SK-N-SH (cell line): ENCODE measurements at regions not wholly inside any gene's neighbourhood (a gene's known extent, or its start where the extent isn't known, plus 50 kb on each side); places are given as distances from the start of the nearest gene placed in this dataset.

ENCODE experiments used
- CTCF ChIA-PET: fragments of 300-600, 350-600 bp; formaldehyde crosslinking; extraction: SDS; loops from one replicate; lab custom pipeline; 2021; lab: Yijun Ruan, JAX
- POLR2A ChIA-PET: fragments of 350-600 bp; sonication (Branson Sonifier 250); formaldehyde crosslinking; extraction: SDS; loops from one replicate; lab custom pipeline; 2020; ENCODE audit warnings: antibody characterized with exemption, inconsistent platforms; lab: Yijun Ruan, JAX
- DNase-seq: peaks from one replicate; pipeline ENCODE4 v3.0.0; 2012
- H2AFZ ChIP-seq: fragments of 200-600 bp; sonication (generic); 2 replicates; pipeline ENCODE4 v1.8.1; 2016; ENCODE audit warnings: antibody characterized with exemption, mild to moderate bottlenecking, low read depth
- H3F3A ChIP-seq: fragments of 200-600 bp; sonication (generic); replicated peaks from 2 replicates; pipeline ENCODE3; 2016; ENCODE audit warnings: antibody characterized with exemption, mild to moderate bottlenecking; ENCODE audit not compliant: insufficient read depth
- H3K27ac ChIP-seq, 2 experiments: fragments of 200-500 bp in 1 of 2; fragments of 200-600 bp in 1 of 2; sonication (Bioruptor generic) in 1 of 2; sonication (generic), shearing (Covaris generic) in 1 of 2; 2 replicates each; pipeline versions ENCODE4 v1.5.1 to v1.6.1; 2014 to 2016; ENCODE audit warnings: low read depth in 2 of 2, inconsistent platforms in 1 of 2, low read length in 1 of 2, mild to moderate bottlenecking in 1 of 2, mixed read lengths in 1 of 2
- H3K27me3 ChIP-seq: fragments of 200-600 bp; sonication (generic), shearing (Covaris generic); 2 replicates; pipeline ENCODE4 v1.6.1; 2016; ENCODE audit warnings: mixed run types; ENCODE audit not compliant: insufficient read depth
- H3K36me3 ChIP-seq, 2 experiments: fragments of 200-500 bp in 1 of 2; fragments of 200-600 bp in 1 of 2; sonication (Bioruptor generic) in 1 of 2; sonication (generic) in 1 of 2; replicated peaks in 1 of 2; 2 replicates each; pipeline versions ENCODE3 to v1.5.1; 2014 to 2016; ENCODE audit warnings: low read length in 1 of 2, mild to moderate bottlenecking in 1 of 2; ENCODE audit not compliant: insufficient read depth in 2 of 2, control insufficient read depth in 1 of 2
- H3K4me1 ChIP-seq, 2 experiments: fragments of 200-500 bp in 1 of 2; fragments of 200-600 bp in 1 of 2; sonication (Bioruptor generic) in 1 of 2; sonication (generic), shearing (Covaris generic) in 1 of 2; 2 replicates each; pipeline versions ENCODE4 v1.5.1 to v1.6.1; 2014 to 2016; ENCODE audit warnings: low read depth in 1 of 2, low read length in 1 of 2, mixed run types in 1 of 2; ENCODE audit not compliant: insufficient read depth in 2 of 2, control insufficient read depth in 1 of 2
- H3K4me2 ChIP-seq: fragments of 200-600 bp; sonication (generic), shearing (Covaris generic); 2 replicates; pipeline ENCODE4 v1.6.1; 2017; ENCODE audit warnings: mixed run types
- H3K4me3 ChIP-seq, 2 experiments: fragments of 200-500 bp in 1 of 2; fragments of 200-600 bp in 1 of 2; sonication (Bioruptor generic) in 1 of 2; sonication (generic), shearing (Covaris generic) in 1 of 2; 2 replicates each; pipeline versions ENCODE4 v1.5.1 to v1.8.1; 2014 to 2016; ENCODE audit warnings: low read depth in 2 of 2, inconsistent platforms in 1 of 2, low read length in 1 of 2, mild to moderate bottlenecking in 1 of 2, mixed read lengths in 1 of 2, moderate library complexity in 1 of 2
- H3K79me2 ChIP-seq: fragments of 200-600 bp; sonication (generic); 2 replicates; pipeline ENCODE4 v1.8.1; 2017; ENCODE audit warnings: mild to moderate bottlenecking; ENCODE audit not compliant: insufficient read depth
- H3K9ac ChIP-seq: fragments of 200-600 bp; sonication (generic); 2 replicates; pipeline ENCODE4 v1.6.1; 2017; ENCODE audit warnings: mixed run types
- H3K9me2 ChIP-seq: fragments of 200-600 bp; sonication (generic); 2 replicates; pipeline ENCODE4 v1.6.1; 2017; ENCODE audit warnings: mixed run types
- H3K9me3 ChIP-seq: fragments of 200-600 bp; sonication (generic); 2 replicates; pipeline ENCODE4 v1.6.1; 2017; ENCODE audit warnings: mixed run types, mild to moderate bottlenecking, moderate library complexity
- H4K20me1 ChIP-seq: fragments of 200-600 bp; sonication (generic); 2 replicates; pipeline ENCODE4 v1.6.1; 2017; ENCODE audit warnings: mild to moderate bottlenecking, mixed run types; ENCODE audit not compliant: insufficient read depth
- CHD2 ChIP-seq: fragments of 150-350 bp; IDR thresholded peaks from 2 replicates; pipeline ENCODE4 v1.6.1; 2018; ENCODE audit warnings: low read length; ENCODE audit not compliant: partially characterized antibody
- CTCF ChIP-seq: fragments of 200-600 bp; sonication (generic); IDR thresholded peaks from 2 replicates; pipeline ENCODE4 v1.6.1; 2017; ENCODE audit warnings: antibody characterized with exemption, mild to moderate bottlenecking, moderate library complexity
- EZH2phosphoT487 ChIP-seq: fragments of 200-600 bp; sonication (generic); IDR thresholded peaks from 2 replicates; pipeline ENCODE4 v1.6.1; 2017; ENCODE audit warnings: low read depth, mixed run types, mild to moderate bottlenecking, antibody characterized with exemption, moderate library complexity, borderline replicate concordance
- FOXM1 ChIP-seq: IDR thresholded peaks from 2 replicates; pipeline ENCODE4 v1.4.0; 2012; ENCODE audit warnings: low read depth, mild to moderate bottlenecking
- JUND ChIP-seq: IDR thresholded peaks from 2 replicates; pipeline ENCODE4 v1.4.0; 2012
- MEF2A ChIP-seq: IDR thresholded peaks from 2 replicates; pipeline ENCODE4 v1.4.0; 2012; ENCODE audit warnings: low read depth, borderline replicate concordance
- NRF1 ChIP-seq: IDR thresholded peaks from 2 replicates; pipeline ENCODE4 v1.6.1; 2012; ENCODE audit warnings: low read depth, mild to moderate bottlenecking, low read length
- PBX3 ChIP-seq: IDR thresholded peaks from 2 replicates; pipeline ENCODE4; 2012
- RAD21 ChIP-seq: IDR thresholded peaks from 2 replicates; pipeline ENCODE4 v1.6.1; 2012; ENCODE audit warnings: mild to moderate bottlenecking, low read length
- SMC3 ChIP-seq: IDR thresholded peaks from 2 replicates; pipeline ENCODE4 v1.6.1; 2012; ENCODE audit warnings: low read depth, low read length, improper control_type of control experiment
- TAF1 ChIP-seq: IDR thresholded peaks from 2 replicates; pipeline ENCODE4 v1.6.1; 2012; ENCODE audit warnings: low read depth, mild to moderate bottlenecking, low read length, moderate library complexity, borderline replicate concordance
- TCF12 ChIP-seq: IDR thresholded peaks from 2 replicates; pipeline ENCODE4 v1.4.0; 2012
- YY1 ChIP-seq: IDR thresholded peaks from 2 replicates; pipeline ENCODE4 v1.4.0; 2012; ENCODE audit warnings: low read depth, mild to moderate bottlenecking
- WGBS: methylation state at CpG from one replicate; pipeline ENCODE4 v1.1.6; 2017; ENCODE audit warnings: low lambda C conversion rate; 5-methylcytosine and 5-hydroxymethylcytosine counted together
- TF ChIP-seq, protein P1 (sequence below): fragments of 150-350 bp; IDR thresholded peaks from 2 replicates; pipeline ENCODE4 v1.6.1; 2016; ENCODE audit warnings: mild to moderate bottlenecking, low read depth, low read length
- TF ChIP-seq, protein P2 (sequence below): fragments of 150-350 bp; IDR thresholded peaks from 2 replicates; pipeline ENCODE4 v1.6.1; 2017; ENCODE audit warnings: antibody characterized with exemption, low read length, low read depth, borderline replicate concordance
- TF ChIP-seq, protein P3 (sequence below): IDR thresholded peaks from 2 replicates; pipeline ENCODE4 v1.4.0; 2012; ENCODE audit warnings: low read depth

DNA sequence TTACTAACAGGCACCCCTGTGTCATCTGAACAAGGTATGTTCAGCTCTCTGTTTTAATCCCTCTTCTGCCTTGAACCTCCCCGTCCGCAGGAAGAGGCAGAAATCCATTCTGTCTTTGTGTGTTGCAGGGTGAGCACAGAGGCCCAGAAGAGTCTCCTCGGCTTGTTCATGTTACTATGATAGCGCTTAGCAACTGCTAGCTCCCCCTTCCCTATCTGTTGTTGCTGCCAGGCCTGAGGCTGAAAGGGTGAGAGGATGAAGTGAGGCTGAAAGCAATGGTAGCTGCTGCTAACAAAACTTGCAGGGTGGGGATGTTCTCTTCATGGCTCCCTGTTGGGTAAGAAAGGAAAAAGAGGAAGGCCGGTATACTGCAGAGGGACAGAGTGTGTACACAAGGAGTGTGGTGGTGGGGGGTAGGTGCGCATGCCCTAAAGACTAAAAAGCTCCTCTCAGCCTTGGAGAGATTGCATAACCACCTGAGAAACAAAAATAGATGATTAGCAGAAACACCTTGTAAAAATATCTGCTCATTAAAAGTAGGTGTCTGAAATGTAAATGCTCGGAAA is 55.2 kb upstream of the CITED2 start:
- Histone ChIP-seq H3K4me3 (no peak overlapping the region), H3K9me3 (no peaks in the 10 kb centered on the region), H3K9ac (no peak overlapping the region), H3K79me2 (no peaks in the 10 kb centered on the region), H3K27me3 (no peaks in the 10 kb centered on the region), H3F3A (no peaks in the 10 kb centered on the region), H3K36me3 (no peaks in the 10 kb centered on the region), H2AFZ (no peak overlapping the region), H3K4me2 (no peak overlapping the region), H3K9me2 (no peaks in the 10 kb centered on the region)
- POLR2A ChIA-PET, result no interaction called here
- TF ChIP-seq EZH2phosphoT487, result no peak
- TF ChIP-seq SMC3, result no peak
- TF ChIP-seq, protein P1, sequence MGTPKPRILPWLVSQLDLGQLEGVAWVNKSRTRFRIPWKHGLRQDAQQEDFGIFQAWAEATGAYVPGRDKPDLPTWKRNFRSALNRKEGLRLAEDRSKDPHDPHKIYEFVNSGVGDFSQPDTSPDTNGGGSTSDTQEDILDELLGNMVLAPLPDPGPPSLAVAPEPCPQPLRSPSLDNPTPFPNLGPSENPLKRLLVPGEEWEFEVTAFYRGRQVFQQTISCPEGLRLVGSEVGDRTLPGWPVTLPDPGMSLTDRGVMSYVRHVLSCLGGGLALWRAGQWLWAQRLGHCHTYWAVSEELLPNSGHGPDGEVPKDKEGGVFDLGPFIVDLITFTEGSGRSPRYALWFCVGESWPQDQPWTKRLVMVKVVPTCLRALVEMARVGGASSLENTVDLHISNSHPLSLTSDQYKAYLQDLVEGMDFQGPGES, result no peak
- TF ChIP-seq FOXM1, result no peak
- TF ChIP-seq YY1, result no peak
- no peak for TF ChIP-seq JUND
- no peak for TF ChIP-seq CTCF
- TF ChIP-seq CHD2, result no peak
- TF ChIP-seq PBX3, result no peak
- no peak for TF ChIP-seq NRF1
- TF ChIP-seq, all 33 proteins: peak for 0
- H3K4me1 ChIP-seq, result no peaks in the 10 kb centered on the region; a peak in 1 of 4 replicates
- no peaks in the 10 kb centered on the region for H4K20me1 ChIP-seq
- CTCF ChIA-PET, result interaction anchor here (1.1 kb wide), 1 partner anchor 65 kb away, joined by 3 read pairs; no protein-coding TSS in a partner anchor
- 57% methylated on average over 7 of the region's 7 CpGs for WGBS
- no peak for DNase-seq
- H3K27ac ChIP-seq, result no peak overlapping the region

DNA sequence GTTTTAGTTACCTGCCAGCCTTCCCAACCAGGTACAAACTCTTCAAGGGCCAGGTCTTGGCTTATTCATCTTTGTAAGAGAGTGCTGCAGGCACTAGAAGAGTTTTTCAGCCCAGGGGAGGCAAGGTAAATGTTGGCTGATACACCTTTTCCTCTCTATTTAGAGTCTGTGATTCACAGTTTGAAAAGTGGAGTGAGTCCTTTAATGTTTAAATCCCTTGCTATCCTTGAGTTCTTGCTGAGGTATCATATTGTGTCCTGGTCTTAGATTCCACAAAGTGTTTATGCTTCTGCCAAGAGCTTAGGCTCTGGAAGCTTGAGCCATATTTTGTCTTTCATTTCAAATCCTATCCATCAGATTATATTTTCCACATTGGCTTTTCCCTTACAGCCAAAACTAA is 52.8 kb upstream of the CITED2 start:
- H3K79me2 ChIP-seq, result no peaks in the 10 kb centered on the region
- POLR2A ChIA-PET, result no interaction called here

More for the DNA sequence above, 52.8 kb upstream of the CITED2 start:
- Histone ChIP-seq H3K9ac (no peak overlapping the region), H3K27me3 (no peaks in the 10 kb centered on the region), H3K9me2 (no peaks in the 10 kb centered on the region), H4K20me1 (no peaks in the 10 kb centered on the region), H3K9me3 (no peaks in the 10 kb centered on the region), H3K27ac (no peak overlapping the region), H3K4me3 (no peak overlapping the region), H3K4me2 (no peak overlapping the region), H2AFZ (no peak overlapping the region), H3F3A (no peaks in the 10 kb centered on the region), H3K4me1 (no peaks in the 10 kb centered on the region; a peak in 1 of 4 replicates), H3K36me3 (no peaks in the 10 kb centered on the region)
- CTCF ChIA-PET, result interaction anchor here (1.0 kb wide), 1 partner anchor 465 kb away, joined by 3 read pairs; no protein-coding TSS in a partner anchor
- no peak for DNase-seq
- TF ChIP-seq TAF1, result no peak
- no peak for TF ChIP-seq TCF12
- no peak for TF ChIP-seq RAD21
- TF ChIP-seq, protein P2, sequence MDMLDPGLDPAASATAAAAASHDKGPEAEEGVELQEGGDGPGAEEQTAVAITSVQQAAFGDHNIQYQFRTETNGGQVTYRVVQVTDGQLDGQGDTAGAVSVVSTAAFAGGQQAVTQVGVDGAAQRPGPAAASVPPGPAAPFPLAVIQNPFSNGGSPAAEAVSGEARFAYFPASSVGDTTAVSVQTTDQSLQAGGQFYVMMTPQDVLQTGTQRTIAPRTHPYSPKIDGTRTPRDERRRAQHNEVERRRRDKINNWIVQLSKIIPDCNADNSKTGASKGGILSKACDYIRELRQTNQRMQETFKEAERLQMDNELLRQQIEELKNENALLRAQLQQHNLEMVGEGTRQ, result no peak
- no peak for TF ChIP-seq PBX3
- TF ChIP-seq, protein P3, sequence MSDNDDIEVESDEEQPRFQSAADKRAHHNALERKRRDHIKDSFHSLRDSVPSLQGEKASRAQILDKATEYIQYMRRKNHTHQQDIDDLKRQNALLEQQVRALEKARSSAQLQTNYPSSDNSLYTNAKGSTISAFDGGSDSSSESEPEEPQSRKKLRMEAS, result no peak
- no peak for TF ChIP-seq MEF2A
- TF ChIP-seq YY1, result no peak
- no peak for TF ChIP-seq NRF1
